Mammary epithelial cell (primary cell): ENCODE measurements at regions not wholly inside any gene's neighbourhood (a gene's known extent, or its start where the extent isn't known, plus 50 kb on each side); places are given as distances from the start of the nearest gene placed in this dataset.

Experiments used
- CTCF ChIP-seq, 2 donors: IDR thresholded peaks in 1 of 2; conservative IDR thresholded peaks in 1 of 2; 2 replicates each; pipeline ENCODE4 v1.5.1; 2011 to 2012; ENCODE audit warnings: inconsistent platforms in 2 of 2, low read length in 2 of 2, mild to moderate bottlenecking in 2 of 2, control low read depth in 1 of 2, low read depth in 1 of 2; ENCODE audit not compliant: insufficient read depth in 1 of 2; ENCODE audit errors: extremely low read depth in 1 of 2
- EZH2 ChIP-seq: IDR thresholded peaks from 2 replicates; pipeline ENCODE4 v1.6.1; 2012; ENCODE audit warnings: low read length, inconsistent platforms, borderline replicate concordance

GRCh38 chr2:22037274-22037673, 913.5 kb downstream of the TDRD15 start:
- TF ChIP-seq CTCF (conservative IDR thresholded peaks at IDR 0.05 in 1 of 2, IDR thresholded peaks at IDR 0.05 in 1 of 2; ENCODE audit: extremely low read depth in 1 of 2, insufficient read depth in 1 of 2, low read depth in 1 of 2, low read length in 2 of 2) (no peak), EZH2 (no peak)
